Embryonic facial prominence (tissue), 1 donor: ENCODE measurements at regions not wholly inside any gene's neighbourhood (a gene's known extent, or its start where the extent isn't known, plus 50 kb on each side); places are given as distances from the start of the nearest gene placed in this dataset.
"Not testable (repeated sequence)": the region's sequence is repeated elsewhere in the genome, so short reads cannot be mapped to it uniquely, and the experiment has no call there.

ENCODE experiments used
- DNase-seq: peaks from one replicate; pipeline ENCODE4 v3.0.0-alpha.2; 2016; ENCODE audit errors: extremely low spot score

- no peak for DNase-seq
Measured at GRCh38 chr16:24624102-24624501, 84.7 kb downstream of the RBBP6 start.

- no peak for DNase-seq
Measured at GRCh38 chr16:24626256-24626655, 86.9 kb downstream of the RBBP6 start.

GRCh38 chr16:24634919-24635318, 94.5 kb upstream of the TNRC6A start:
- no peak for DNase-seq

GRCh38 chr16:24635900-24636610, 93.4 kb upstream of the TNRC6A start:
- peak; percentile 58 for DNase-seq

GRCh38 chr16:24639769-24640168, 89.7 kb upstream of the TNRC6A start:
- no peak for DNase-seq

- DNase-seq, result no peak
Measured at GRCh38 chr16:24643489-24643888, 86.0 kb upstream of the TNRC6A start.

- DNase-seq, result peak; percentile 49
Measured at GRCh38 chr16:24645739-24646645, 83.5 kb upstream of the TNRC6A start.

GRCh38 chr16:24646646-24646995, 82.8 kb upstream of the TNRC6A start:
- DNase-seq, result no peak

GRCh38 chr16:24652209-24652712, 77.2 kb upstream of the TNRC6A start:
- no peak for DNase-seq

- no peak for DNase-seq
Measured at GRCh38 chr16:24652803-24653202, 76.6 kb upstream of the TNRC6A start.

GRCh38 chr16:24653725-24654124, 75.7 kb upstream of the TNRC6A start:
- DNase-seq, result no peak

- DNase-seq, result not testable (repeated sequence)
Measured at GRCh38 chr16:24665942-24666341, 63.5 kb upstream of the TNRC6A start.

- DNase-seq, result no peak
Measured at GRCh38 chr16:24667244-24667764, 62.1 kb upstream of the TNRC6A start.

GRCh38 chr16:24668481-24669061, 60.9 kb upstream of the TNRC6A start:
- no peak for DNase-seq

- peak; percentile 58 for DNase-seq
Measured at GRCh38 chr16:24670623-24671454, 58.6 kb upstream of the TNRC6A start.

GRCh38 chr16:24671455-24671954, 57.9 kb upstream of the TNRC6A start:
- no peak for DNase-seq

GRCh38 chr16:24673155-24673554, 56.3 kb upstream of the TNRC6A start:
- no peak for DNase-seq

- no peak for DNase-seq
Measured at GRCh38 chr16:24674877-24675276, 54.6 kb upstream of the TNRC6A start.

- no peak for DNase-seq
Measured at GRCh38 chr16:24677388-24677787, 52.1 kb upstream of the TNRC6A start.
